OCI-LY7 (cell line): ENCODE measurements at regions not wholly inside any gene's neighbourhood (a gene's known extent, or its start where the extent isn't known, plus 50 kb on each side); places are given as distances from the start of the nearest gene placed in this dataset.

Experiments used
- BruUV-seq: library from RNA; stranded (reverse); fragments of 400-500 nt; replicated peaks from 2 replicates; lab custom pipeline; 2021; lab: Mats Ljungman, UMichigan
- CTCF ChIA-PET: fragments of 300-600 bp; sonication (Branson Sonifier 250); formaldehyde crosslinking; loops from one replicate; lab custom pipeline; 2022; ENCODE audit warnings: antibody characterized with exemption; ENCODE audit not compliant: unreplicated experiment; lab: Charles Lee
- POLR2A ChIA-PET: fragments of 300-600 bp; sonication (Branson Sonifier 250); formaldehyde crosslinking; loops from one replicate; lab custom pipeline; 2022; ENCODE audit warnings: antibody characterized with exemption; lab: Charles Lee
- DNase-seq: peaks from one replicate; pipeline ENCODE4 v3.0.0-alpha.2; 2015; ENCODE audit warnings: low spot score
- H2AFZ ChIP-seq: fragments of 200-600 bp; sonication (generic), shearing (Covaris generic); 2 replicates; pipeline ENCODE4 v1.6.1; 2014; ENCODE audit warnings: mild to moderate bottlenecking, antibody characterized with exemption, low read length, moderate library complexity
- H3K27ac ChIP-seq: fragments of 200-600 bp; sonication (generic); 2 replicates; pipeline ENCODE4 v1.5.1; 2014; ENCODE audit warnings: mixed run types, low read depth, mild to moderate bottlenecking, moderate library complexity, low read length, inconsistent platforms; ENCODE audit not compliant: poor library complexity, severe bottlenecking
- H3K36me3 ChIP-seq: fragments of 200-600 bp; sonication (generic); 2 replicates; pipeline ENCODE4 v1.6.1; 2014; ENCODE audit warnings: mild to moderate bottlenecking, antibody characterized with exemption, low read length, moderate library complexity, mixed read lengths; ENCODE audit not compliant: insufficient read depth
- H3K4me1 ChIP-seq: fragments of 200-600 bp; sonication (generic); 2 replicates; pipeline ENCODE4 v1.5.1; 2014; ENCODE audit warnings: mild to moderate bottlenecking, low read length; ENCODE audit not compliant: insufficient read depth, poor library complexity, severe bottlenecking
- H3K4me2 ChIP-seq: fragments of 200-600 bp; sonication (generic); 2 replicates; pipeline ENCODE4 v1.6.1; 2014; ENCODE audit warnings: mild to moderate bottlenecking, low read length
- H3K4me3 ChIP-seq: fragments of 200-600 bp; sonication (generic); 2 replicates; pipeline ENCODE4 v1.5.1; 2014; ENCODE audit warnings: mild to moderate bottlenecking, low read depth, low read length; ENCODE audit not compliant: poor library complexity, severe bottlenecking
- H3K79me2 ChIP-seq: fragments of 200-600 bp; sonication (generic); 2 replicates; pipeline ENCODE4 v1.6.1; 2016; ENCODE audit warnings: low read depth, mild to moderate bottlenecking, low read length, moderate library complexity, mixed read lengths; ENCODE audit not compliant: insufficient read depth
- H3K9me2 ChIP-seq: fragments of 200-600 bp; sonication (generic); 2 replicates; pipeline ENCODE4 v1.6.1; 2016; ENCODE audit warnings: mild to moderate bottlenecking, low read length, mixed read lengths; ENCODE audit not compliant: insufficient read depth
- H3K9me3 ChIP-seq: fragments of 200-600 bp; sonication (generic); 2 replicates; pipeline ENCODE4 v1.6.1; 2014; ENCODE audit warnings: mild to moderate bottlenecking, mixed run types, low read length, mixed read lengths
- H4K20me1 ChIP-seq: fragments of 200-600 bp; sonication (generic); 2 replicates; pipeline ENCODE4 v1.6.1; 2014; ENCODE audit warnings: mild to moderate bottlenecking, antibody characterized with exemption, low read length, moderate library complexity, mixed read lengths; ENCODE audit not compliant: insufficient read depth
- EZH2phosphoT487 ChIP-seq: fragments of 200-600 bp; sonication (generic); IDR thresholded peaks from 2 replicates; pipeline ENCODE4 v1.6.1; 2018; ENCODE audit warnings: low read depth, borderline replicate concordance, mild to moderate bottlenecking, mixed run types, antibody characterized with exemption, low read length, moderate library complexity, mixed read lengths
- intact Hi-C: fragments of 100-400 bp; cut with micrococcal nuclease; formaldehyde crosslinking; loops from one replicate; pipeline ENCODE4 v1.10.0; 2022; ENCODE audit not compliant: unreplicated experiment
- TF ChIP-seq, protein P1 (sequence below): fragments of 200-600 bp; sonication (generic); conservative IDR thresholded peaks from 2 replicates; pipeline ENCODE4 v1.5.1; 2014; ENCODE audit warnings: mild to moderate bottlenecking, antibody characterized with exemption, low read length, moderate library complexity, mixed read lengths

DNA sequence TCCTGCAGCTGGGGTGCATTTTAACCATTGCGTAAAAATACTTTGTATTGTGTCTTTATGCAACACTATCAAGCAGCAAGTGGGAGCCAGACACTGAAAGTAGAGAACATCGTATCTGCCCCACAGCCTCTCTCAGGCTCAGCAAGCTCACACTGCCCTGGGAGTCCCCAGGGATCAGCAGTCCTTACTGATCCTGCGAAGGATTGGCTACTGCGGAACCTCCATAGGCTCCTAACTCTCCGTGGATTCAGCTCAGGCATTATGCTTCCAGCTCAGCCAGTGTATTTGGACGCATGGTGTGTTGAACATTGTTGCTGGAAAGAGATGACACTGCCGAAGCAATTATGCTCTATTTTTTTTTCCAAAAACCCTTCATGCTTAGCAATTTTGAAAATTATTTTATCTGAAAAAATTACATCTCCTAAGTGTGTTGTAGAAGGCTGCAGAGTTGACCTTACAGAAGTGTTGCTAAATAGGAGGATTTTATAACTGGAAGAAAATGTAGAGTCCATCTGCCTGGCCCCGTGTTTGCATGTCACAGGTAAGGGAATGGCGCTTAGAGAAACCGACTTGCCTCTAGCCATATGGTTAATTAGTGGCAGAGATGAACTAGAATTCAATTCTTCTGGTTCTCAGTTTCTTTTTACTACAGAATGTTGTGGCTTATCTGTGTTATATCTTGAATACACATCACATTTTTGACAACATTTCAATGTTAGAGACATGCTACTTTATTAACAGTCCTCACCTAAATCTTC, 276.4 kb upstream of the COBL start:
- no peak for TF ChIP-seq EZH2phosphoT487
- intact Hi-C loops, result no loop called here
- no peaks in the 10 kb centered on the region for H3K9me3 ChIP-seq
- no peaks in the 10 kb centered on the region for H4K20me1 ChIP-seq
- ChIA-PET CTCF (no interaction called here), POLR2A (interaction anchor here (0.6 kb wide), 1 partner anchor 271 kb away, joined by 4 read pairs; no protein-coding TSS in a partner anchor)
- no peaks in the 10 kb centered on the region for H3K36me3 ChIP-seq
- no peak overlapping the region for H3K4me2 ChIP-seq
- no peak overlapping the region for H3K4me3 ChIP-seq
- H3K9me2 ChIP-seq, result no peaks in the 10 kb centered on the region
- no peaks in the 10 kb centered on the region for H3K79me2 ChIP-seq
- BruUV-seq, result no TSS peak
- no peak overlapping the region for H2AFZ ChIP-seq
- no peak for DNase-seq
- H3K4me1 ChIP-seq, result no peaks in the 10 kb centered on the region
- H3K27ac ChIP-seq, result no peak overlapping the region

DNA sequence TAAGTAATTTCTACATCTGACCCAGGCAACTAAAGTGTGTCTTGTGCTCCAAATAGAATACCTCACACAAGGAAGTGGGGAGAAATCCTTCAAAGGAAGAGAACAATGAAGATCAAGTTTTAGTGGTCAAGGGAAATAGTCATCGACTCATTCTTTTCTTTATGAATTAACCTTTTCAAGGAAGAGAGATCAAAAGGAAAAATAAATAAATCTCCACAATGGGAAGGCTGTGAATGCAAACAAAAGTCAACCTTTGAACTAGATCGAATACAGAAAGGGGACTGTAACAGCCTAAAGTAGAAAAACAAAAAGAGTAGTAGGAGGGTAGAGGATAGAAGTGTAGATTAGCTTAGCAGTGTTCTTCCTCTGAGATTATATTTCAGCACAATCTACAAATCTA, 274.6 kb upstream of the COBL start:
- Histone ChIP-seq H3K9me2 (no peaks in the 10 kb centered on the region), H4K20me1 (no peaks in the 10 kb centered on the region), H3K4me1 (no peaks in the 10 kb centered on the region), H3K27ac (no peak overlapping the region), H3K9me3 (no peaks in the 10 kb centered on the region), H3K4me3 (no peak overlapping the region), H3K4me2 (no peak overlapping the region), H3K36me3 (no peaks in the 10 kb centered on the region), H3K79me2 (no peaks in the 10 kb centered on the region), H2AFZ (no peak overlapping the region)
- TF ChIP-seq EZH2phosphoT487, result no peak
- TF ChIP-seq, protein P1, sequence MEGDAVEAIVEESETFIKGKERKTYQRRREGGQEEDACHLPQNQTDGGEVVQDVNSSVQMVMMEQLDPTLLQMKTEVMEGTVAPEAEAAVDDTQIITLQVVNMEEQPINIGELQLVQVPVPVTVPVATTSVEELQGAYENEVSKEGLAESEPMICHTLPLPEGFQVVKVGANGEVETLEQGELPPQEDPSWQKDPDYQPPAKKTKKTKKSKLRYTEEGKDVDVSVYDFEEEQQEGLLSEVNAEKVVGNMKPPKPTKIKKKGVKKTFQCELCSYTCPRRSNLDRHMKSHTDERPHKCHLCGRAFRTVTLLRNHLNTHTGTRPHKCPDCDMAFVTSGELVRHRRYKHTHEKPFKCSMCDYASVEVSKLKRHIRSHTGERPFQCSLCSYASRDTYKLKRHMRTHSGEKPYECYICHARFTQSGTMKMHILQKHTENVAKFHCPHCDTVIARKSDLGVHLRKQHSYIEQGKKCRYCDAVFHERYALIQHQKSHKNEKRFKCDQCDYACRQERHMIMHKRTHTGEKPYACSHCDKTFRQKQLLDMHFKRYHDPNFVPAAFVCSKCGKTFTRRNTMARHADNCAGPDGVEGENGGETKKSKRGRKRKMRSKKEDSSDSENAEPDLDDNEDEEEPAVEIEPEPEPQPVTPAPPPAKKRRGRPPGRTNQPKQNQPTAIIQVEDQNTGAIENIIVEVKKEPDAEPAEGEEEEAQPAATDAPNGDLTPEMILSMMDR, result no peak
- ChIA-PET POLR2A (interaction anchor here (1.6 kb wide), 1 partner anchor 9 kb away, joined by 4 read pairs; no protein-coding TSS in a partner anchor), CTCF (no interaction called here)
- no peak for DNase-seq
- no TSS peak for BruUV-seq
- intact Hi-C loops, result no loop called here

DNA sequence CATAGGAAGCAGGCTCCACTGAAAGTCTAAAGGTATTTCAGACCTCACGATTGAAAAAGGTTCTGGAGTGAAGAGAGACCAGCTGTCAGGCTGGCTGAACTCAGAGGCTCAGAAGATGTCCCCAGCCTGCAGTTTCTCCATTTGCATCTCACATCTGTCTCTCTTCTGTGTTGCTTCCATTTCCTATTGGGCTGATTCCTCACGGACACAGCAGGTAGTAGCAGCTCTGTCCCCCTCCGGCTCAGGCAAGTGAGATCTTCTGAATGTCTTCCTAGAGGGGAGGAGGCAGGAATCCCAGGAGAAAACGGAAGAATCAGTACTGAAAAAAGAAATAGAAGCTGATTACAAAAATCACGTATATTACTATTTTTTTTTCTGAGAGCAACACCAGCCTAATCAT, 274.1 kb upstream of the COBL start:
- Histone ChIP-seq H3K4me3 (no peak overlapping the region), H3K27ac (no peak overlapping the region), H2AFZ (no peak overlapping the region), H4K20me1 (no peaks in the 10 kb centered on the region), H3K4me1 (no peaks in the 10 kb centered on the region), H3K4me2 (no peak overlapping the region), H3K9me3 (no peaks in the 10 kb centered on the region), H3K36me3 (no peaks in the 10 kb centered on the region), H3K9me2 (no peaks in the 10 kb centered on the region), H3K79me2 (no peaks in the 10 kb centered on the region)
- intact Hi-C loops, result no loop called here
- ChIA-PET POLR2A (interaction anchor here (1.6 kb wide), 1 partner anchor 8 kb away, joined by 4 read pairs; no protein-coding TSS in a partner anchor), CTCF (no interaction called here)
- no TSS peak for BruUV-seq
- TF ChIP-seq, protein P1, result no peak
- TF ChIP-seq EZH2phosphoT487, result no peak
- DNase-seq, result no peak
